ENCODE measurements at regions not wholly inside any gene's neighbourhood (a gene's known extent, or its start where the extent isn't known, plus 50 kb on each side); places are given as distances from the start of the nearest gene placed in this dataset.

DNA sequence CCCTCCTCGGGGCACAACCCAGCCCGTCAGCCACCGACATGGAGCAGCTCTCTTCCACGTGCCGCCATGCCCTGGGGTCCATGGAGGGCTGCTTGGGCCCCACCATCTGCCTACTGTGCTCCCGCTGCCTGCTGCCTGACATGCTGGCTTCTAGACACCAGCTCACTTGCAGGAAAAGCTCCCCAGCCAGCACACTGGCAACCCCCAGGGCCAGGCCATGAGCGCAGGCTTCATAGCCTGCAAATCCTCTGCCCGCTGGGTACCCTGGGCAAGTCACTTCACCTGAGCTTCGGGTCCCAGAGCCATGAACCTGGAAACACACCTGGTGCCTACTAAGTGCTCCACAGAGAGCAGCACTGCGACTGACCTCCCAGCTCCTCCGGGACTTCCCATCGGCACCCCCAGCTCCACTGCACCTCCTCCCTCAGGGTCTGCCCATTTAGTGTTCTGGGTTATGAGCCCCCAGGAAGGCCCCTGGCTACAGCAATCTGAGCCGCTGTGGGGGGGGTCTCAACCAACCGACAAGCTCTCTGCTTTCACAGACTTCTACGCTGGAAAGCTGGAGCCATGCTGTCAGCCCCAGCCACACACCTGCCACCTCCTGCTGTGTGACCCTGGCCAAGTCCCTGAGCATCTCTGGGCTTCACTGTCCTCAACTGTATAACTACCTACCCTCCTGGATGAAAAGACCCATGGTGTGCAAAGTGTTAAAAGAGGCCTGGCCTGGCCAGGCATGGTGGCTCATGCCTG lies 139.2 kb downstream of the CRYBB2 start:
- Histone ChIP-seq H3K9ac (replicated peaks; ENCODE audit: extremely low read depth, insufficient read depth, low read length) (no peak overlapping the region), H3K27ac (ENCODE audit: insufficient read depth, low read depth, low read length) (no peak overlapping the region), H3K9me1 (replicated peaks; ENCODE audit: control insufficient read depth, extremely low read depth, insufficient read depth, low read length) (no peaks in the 10 kb centered on the region), H3K27me3 (ENCODE audit: control insufficient read depth in 2 of 2, insufficient read depth in 2 of 2, low read length in 2 of 2) (no peaks in the 10 kb centered on the region), H2AFZ (ENCODE audit: low read depth, low read length) (no peak overlapping the region), H3K4me1 (ENCODE audit: control insufficient read depth, extremely low read depth, insufficient read depth, low read length) (no peaks in the 10 kb centered on the region), H3K79me2 (ENCODE audit: control insufficient read depth, insufficient read depth, low read length) (no peaks in the 10 kb centered on the region), H4K20me1 (replicated peaks; ENCODE audit: control insufficient read depth, extremely low read depth, insufficient read depth, low read length) (no peaks in the 10 kb centered on the region), H3K9me3 (replicated peaks; ENCODE audit: control insufficient read depth, insufficient read depth, low read length) (no peaks in the 10 kb centered on the region), H3K36me3 (ENCODE audit: control insufficient read depth in 2 of 2, extremely low read depth in 1 of 2, insufficient read depth in 2 of 2, low read length in 2 of 2) (peaks cover 0 to 7% of the 10 kb centered on the region in 2 experiments), H3K4me2 (ENCODE audit: insufficient read depth, low read length) (no peak overlapping the region), H3K4me3 (replicated peaks in 1 of 3; ENCODE audit: insufficient read depth in 1 of 3, low read depth in 1 of 3, low read length in 3 of 3) (no peak overlapping the region)
- dilution Hi-C loops (cut with MboI; ENCODE audit: extremely low pct_ligation_motif_present, low sequenced_read_pairs) = no loop called here
- FAIRE-seq (no peak), DNase-seq (ENCODE audit: low read depth, low spot score) (no peak)
- ChIA-PET CTCF (no interaction called here), POLR2A (no interaction called here)
- intact Hi-C loops (cut with micrococcal nuclease) = loop anchor here (2.0 kb wide), 1 partner anchor 408 kb away; no protein-coding TSS in a partner anchor
- BruUV-seq (replicated peaks) = no TSS peak
- TF ChIP-seq, protein P1, sequence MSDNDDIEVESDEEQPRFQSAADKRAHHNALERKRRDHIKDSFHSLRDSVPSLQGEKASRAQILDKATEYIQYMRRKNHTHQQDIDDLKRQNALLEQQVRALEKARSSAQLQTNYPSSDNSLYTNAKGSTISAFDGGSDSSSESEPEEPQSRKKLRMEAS (IDR thresholded peaks at IDR 0.05; ENCODE audit: insufficient read depth, insufficient read length) = no peak
- TF ChIP-seq POLR2A (IDR thresholded peaks at IDR 0.05; ENCODE audit: low read depth, low read length) = no peak
- no peak for TF ChIP-seq GATA2 (IDR thresholded peaks at IDR 0.05; ENCODE audit: insufficient read depth, insufficient read length, low read depth, low read length)
- no peak for TF ChIP-seq MYC (IDR thresholded peaks at IDR 0.05; ENCODE audit: low read depth, low read length)
- TF ChIP-seq EZH2 (IDR thresholded peaks at IDR 0.05; ENCODE audit: borderline replicate concordance, low read depth, low read length, severe bottlenecking) = no peak
- no peak for TF ChIP-seq FOS (IDR thresholded peaks at IDR 0.05; ENCODE audit: borderline replicate concordance, insufficient read depth, low read length)
- no peak for TF ChIP-seq POLR2AphosphoS5 (IDR thresholded peaks at IDR 0.05; ENCODE audit: insufficient read depth, low read depth, low read length)
- TF ChIP-seq JUN (IDR thresholded peaks at IDR 0.05; ENCODE audit: borderline replicate concordance, insufficient read depth, insufficient read length, low read depth) = no peak
- TF ChIP-seq, protein P2, sequence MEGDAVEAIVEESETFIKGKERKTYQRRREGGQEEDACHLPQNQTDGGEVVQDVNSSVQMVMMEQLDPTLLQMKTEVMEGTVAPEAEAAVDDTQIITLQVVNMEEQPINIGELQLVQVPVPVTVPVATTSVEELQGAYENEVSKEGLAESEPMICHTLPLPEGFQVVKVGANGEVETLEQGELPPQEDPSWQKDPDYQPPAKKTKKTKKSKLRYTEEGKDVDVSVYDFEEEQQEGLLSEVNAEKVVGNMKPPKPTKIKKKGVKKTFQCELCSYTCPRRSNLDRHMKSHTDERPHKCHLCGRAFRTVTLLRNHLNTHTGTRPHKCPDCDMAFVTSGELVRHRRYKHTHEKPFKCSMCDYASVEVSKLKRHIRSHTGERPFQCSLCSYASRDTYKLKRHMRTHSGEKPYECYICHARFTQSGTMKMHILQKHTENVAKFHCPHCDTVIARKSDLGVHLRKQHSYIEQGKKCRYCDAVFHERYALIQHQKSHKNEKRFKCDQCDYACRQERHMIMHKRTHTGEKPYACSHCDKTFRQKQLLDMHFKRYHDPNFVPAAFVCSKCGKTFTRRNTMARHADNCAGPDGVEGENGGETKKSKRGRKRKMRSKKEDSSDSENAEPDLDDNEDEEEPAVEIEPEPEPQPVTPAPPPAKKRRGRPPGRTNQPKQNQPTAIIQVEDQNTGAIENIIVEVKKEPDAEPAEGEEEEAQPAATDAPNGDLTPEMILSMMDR (IDR thresholded peaks at IDR 0.05; ENCODE audit: extremely low read depth in 1 of 2, insufficient read depth in 1 of 2, low read depth in 1 of 2, low read length in 2 of 2) = no peak
